GM18517 (cell line): ENCODE measurements at regions not wholly inside any gene's neighbourhood (a gene's known extent, or its start where the extent isn't known, plus 50 kb on each side); places are given as distances from the start of the nearest gene placed in this dataset.

Source experiments
- ATAC-seq: cut with Tn5 transposase; IDR thresholded peaks from one replicate; pipeline ENCODE4 v1.9.1; 2021; ENCODE audit warnings: mild to moderate bottlenecking, moderate library complexity; ENCODE audit not compliant: unreplicated experiment

DNA sequence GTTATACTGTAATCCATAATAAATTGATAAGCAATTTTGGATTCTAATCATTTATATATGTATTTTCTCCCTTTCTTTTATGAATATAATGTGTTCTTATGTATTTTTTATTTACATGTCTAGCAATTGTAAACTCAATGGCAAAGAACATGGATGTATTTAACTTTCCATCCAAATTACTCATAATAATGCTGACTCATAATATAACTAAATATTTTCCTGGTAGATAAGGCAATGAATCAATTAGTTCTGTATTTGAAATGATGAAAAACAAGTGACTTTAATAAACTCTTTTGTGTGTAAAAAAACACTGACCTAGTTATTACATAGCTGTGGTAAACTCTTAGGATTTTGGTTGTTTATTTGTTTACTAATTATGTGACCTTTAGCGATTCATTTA is 211.2 kb downstream of the DTHD1 start:
- no peak for ATAC-seq

DNA sequence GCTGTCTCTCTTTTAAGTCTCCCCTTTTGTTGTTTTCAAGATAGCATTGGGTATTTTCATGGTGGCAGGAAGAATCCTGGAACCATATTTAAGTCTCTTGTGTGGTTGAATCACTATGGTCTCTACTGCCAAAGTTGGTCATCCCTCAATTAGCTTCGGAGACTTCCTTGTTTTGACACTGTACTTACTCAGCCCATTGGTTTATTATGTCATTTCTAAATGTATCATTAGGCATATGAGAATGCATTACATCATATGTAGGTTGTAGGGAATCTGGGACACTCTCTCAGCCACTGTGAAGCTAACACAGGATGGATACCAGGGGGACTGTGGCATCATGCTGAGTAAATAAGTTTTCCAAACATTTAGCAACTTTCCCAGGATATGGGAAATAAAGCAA is 211.8 kb downstream of the DTHD1 start:
- no peak for ATAC-seq

DNA sequence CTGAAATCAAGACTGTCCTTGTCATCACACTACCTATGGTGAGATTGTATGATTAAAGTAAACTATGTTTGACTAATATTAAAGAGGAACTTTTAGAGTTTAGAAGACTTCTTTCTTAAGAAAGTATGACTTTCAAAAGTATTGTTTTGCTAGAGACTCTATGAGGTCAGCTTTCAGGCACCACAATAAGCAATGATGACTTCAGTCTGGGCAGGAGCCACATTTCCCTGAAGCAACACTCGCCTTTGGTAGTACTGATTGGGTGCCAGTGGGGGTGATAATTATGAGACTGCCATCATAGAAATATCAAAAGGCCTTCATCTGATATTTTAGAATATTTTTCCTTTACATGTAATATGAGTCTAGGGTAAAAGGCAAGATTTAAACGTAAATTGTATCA is 212.6 kb downstream of the DTHD1 start:
- no peak for ATAC-seq

DNA sequence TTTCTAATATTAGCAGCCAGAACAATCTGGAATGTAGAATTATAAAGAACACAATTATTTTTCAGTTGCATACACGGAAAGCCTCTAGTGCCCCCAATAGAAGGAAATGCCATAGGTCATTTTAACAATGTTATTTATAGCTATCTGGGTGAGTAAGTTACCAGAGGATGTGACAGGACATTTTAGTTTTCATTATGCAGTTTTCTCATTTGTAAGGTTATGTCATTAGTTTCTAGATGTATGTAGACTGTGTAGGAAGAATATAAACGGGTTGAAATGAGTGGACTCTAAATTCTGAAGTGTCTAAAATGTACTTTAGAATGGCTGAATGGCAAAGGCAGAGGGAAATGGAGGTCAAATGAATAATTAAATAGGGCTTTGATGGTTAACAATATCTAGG is 213.3 kb downstream of the DTHD1 start:
- ATAC-seq = no peak

DNA sequence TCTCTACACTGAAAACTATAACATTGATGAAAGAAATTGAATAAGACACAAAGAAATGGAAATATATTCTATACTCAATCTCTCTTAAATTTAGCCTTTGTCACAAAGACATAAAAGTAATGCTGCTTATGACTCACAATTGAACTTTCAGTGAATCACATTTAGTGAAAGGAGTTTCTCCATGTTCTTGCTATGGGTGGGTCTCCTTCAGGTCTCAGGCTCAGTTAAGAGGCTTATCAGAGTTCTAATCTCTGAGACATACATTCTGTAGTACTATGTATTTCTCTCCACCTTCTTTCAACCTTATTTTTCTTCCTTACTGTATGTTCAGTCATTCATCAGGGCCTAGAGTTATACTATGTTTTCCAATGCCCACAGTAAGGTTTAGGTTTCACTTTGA is 220.9 kb downstream of the DTHD1 start:
- ATAC-seq = no peak

DNA sequence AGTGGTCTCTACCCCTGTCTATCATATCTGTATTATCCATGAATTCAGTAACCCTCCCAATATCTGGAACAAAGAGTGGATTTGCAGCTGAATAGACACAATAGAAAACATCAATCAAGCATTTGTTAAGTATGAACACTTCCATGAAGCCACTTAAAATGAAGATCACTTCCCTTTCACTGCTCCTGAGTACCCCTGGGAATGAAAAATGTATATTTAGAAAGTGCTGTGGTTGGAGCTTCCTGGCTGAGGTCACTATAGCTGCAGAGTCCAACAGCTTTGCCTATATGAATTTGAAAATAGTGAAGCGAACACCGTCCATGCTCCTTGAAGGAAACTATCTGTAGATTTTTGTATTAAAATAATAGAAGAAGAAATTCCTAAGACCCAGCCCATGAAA is 227.0 kb downstream of the DTHD1 start:
- no peak for ATAC-seq

DNA sequence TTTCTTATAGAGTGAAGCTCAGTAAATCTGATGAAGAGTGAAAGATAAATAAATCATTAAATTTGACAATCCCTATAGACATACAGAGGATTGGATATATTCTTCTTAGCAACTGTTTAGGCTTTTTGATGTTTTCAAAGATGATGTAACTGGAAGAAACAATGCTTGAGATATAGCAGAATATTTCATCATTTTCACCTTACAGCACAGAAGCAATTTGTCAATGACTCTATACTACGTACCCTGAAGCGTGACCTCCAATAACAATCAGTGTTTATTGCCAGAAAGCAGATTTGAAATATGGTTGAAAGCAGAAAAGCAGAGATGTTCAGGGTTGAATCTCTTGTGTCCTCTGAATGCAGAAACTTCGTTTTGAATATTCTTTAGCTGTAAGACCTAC is 228.4 kb downstream of the DTHD1 start:
- no peak for ATAC-seq

DNA sequence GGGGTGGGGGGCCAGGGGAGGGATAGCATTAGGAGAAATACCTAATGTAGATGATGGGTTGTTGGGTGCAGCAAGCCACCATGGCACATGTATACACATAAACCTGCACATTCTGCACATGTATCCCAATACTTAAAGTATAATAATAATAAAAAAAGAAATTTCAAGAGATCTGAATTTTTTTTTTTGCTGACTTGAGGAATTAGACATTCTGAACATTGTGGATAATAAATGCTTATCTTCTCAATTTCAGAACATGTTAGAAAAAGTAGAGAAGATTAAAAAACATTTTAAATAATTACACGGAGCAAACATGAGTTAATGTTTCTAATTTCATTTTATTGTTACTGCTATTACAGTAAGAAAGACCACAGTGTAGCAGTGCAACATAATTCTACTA is 230.4 kb downstream of the DTHD1 start:
- no peak for ATAC-seq

DNA sequence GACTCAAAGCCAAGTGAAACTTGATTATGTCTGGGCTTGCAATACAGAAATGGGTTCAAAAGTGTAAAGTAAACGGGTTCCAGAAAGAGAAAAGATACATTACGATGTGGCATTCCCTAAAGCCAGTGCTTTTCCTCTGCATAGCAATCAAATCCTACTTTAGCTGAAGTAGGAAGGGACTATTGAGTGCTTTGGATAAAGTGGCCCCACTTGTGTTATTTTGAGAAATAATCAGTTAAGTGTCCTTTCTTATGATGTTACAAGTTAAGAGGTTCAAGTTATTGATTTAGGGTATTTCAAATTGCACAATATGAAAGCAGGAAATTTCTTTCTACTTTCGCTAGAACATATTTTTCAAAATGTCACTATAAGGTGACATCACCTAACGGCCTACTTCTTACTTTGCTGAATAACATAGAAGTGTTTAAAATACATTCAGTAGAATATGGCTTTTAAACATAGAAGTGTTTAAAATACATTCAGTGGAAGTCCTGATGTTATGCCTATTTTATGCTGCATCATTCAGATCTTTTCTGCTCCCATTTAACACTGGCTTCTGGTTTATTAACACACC is 235.2 kb downstream of the DTHD1 start:
- ATAC-seq = no peak

DNA sequence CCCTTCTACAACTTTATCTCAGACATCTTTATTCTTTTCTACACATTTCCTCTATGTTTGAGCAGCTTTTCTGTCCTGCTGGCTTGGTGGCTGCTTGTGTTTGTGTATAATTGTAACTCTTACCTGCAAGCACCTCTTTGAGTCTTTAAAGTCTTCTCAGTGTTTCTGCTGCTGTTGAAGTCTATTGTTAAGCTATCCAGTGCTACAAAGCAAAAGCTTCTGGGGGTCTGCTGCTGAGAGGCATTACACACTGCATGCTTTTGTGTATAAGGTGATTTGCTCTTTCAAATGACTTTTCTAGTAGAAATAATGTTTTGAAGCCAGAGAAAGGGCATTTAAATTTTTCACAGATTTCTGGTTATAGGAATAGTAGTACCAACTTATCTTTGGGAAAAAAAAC is 241.8 kb downstream of the DTHD1 start:
- ATAC-seq = no peak

DNA sequence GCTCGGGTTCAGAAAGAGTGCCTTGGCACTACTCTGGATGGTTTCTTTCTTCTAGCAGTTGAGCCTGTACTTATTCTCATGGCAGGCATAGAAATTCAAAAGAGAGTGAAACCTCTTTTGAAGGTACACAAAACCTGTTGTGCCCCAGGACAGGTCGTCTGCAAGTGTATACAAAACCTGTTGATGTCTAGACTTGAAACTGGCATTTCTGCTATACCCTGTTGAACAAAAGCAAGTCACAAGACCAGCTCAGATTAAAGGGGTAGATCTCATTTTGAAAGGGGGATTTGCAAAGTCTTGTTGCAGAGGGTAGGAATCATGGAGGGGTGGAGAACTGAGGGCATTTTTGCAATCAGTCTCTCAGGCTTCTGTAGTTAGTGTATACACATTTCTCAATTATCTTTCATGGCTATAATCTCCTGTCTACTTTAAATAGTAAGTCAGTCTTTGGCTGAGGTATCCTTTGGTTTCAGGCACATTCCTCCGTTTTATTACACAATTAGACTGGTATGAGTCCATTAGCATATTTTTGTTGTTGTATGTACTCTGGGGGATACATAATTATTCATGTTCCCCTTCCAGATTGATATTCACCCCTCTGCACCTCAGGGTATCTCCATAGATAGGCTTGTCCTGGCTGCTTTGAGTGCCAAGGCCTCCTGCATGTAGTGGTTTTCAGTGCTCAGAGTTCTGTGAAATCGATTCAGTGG is 251.4 kb downstream of the DTHD1 start:
- ATAC-seq = no peak

DNA sequence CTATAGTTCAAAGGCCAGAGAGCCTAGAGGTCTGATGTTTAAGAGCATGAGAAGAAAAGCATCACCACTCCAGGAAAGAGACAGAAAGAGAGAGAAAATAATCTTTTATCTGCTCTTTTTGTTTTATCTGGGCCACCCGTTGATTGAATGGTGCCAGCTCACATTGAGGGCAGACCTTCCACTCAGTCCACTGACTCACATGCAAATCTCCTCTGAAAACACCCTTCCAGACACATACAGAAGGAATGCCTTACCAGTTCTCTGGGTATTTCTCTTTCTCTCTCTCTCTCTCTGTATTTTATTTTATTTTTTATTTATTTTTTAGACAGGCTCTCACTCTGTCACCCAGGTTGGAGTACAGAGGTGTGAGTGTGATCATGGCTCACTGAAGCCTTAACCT is 252.5 kb downstream of the DTHD1 start:
- no peak for ATAC-seq

DNA sequence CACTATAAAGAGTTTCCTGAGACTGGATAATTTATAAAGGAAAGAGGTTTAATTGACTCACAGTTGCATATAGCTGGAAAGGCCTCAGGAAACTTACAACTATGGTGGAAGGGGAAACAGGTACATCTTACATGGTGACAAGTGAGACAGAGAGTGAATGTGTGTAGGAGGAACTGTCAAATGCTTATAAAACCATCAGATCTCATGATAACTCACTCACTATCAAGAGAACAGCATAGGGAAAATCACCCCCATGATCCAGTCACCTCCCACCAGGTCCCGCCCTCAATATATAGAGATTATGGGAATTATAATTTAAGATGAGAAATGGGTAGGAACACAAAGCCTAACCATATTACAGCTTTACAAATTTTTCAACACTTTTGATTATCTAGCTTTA is 266.0 kb downstream of the DTHD1 start:
- ATAC-seq = no peak

DNA sequence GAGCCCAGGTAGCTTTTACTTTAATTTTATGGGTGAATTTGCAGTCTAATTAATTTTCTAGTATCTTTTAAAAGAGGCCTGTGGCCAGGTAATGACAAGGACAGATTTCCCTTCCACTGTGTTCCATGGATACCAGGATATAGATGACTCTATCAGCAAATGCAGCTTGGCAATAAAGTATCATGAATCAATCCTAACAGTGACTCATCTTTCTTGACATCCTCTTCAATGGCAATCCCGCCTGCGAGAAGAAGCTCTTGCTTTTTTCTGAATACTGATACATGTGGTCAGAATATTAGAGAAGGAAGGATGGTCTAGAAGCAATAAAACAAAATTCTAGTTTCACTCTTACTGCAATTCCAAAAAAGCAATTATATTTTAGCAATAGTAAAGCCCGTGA is 267.8 kb downstream of the DTHD1 start:
- ATAC-seq = no peak

DNA sequence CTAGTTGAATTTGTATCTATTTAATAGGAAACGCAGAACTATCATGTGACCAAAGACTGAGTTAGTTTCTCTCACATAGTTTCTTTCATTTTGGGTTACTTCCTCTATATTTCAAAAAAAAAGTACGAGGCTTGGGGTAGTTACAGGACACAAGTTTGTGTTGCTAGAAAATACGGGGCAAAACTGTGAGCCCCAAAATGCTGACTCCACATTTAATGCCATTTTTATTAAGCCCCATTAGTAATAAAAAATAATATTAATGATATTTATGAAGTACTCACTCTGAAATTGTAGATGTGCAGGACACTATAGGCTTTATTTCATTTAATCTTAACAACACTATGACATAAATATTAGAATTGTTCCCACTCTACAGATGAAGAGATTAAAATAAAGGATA is 268.6 kb downstream of the DTHD1 start:
- no peak for ATAC-seq

DNA sequence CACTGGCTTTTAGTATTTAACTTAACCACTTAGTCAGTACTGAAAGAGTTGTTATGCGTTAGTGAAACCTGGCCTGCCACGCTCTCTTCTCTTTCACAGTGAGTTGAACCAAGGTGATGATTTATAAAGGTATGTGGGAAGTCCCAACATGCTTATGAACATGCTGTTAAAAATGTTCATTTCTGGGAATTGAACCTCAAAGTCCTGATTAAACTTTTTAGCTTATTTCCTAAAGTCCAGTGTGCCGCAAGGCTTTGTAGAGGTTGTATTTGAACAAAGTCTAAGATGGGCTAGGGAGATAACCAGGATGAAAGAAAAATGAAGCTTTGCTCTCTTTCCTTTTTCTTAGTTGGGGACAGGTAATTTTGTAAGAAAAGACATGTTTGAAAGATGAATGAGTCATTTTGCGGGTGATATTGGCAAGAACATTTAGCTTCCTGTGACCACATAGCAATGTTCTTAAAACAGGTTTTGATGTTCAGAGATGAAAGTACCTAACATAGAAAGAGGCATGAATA is 270.3 kb downstream of the DTHD1 start:
- ATAC-seq = peak; percentile 81

DNA sequence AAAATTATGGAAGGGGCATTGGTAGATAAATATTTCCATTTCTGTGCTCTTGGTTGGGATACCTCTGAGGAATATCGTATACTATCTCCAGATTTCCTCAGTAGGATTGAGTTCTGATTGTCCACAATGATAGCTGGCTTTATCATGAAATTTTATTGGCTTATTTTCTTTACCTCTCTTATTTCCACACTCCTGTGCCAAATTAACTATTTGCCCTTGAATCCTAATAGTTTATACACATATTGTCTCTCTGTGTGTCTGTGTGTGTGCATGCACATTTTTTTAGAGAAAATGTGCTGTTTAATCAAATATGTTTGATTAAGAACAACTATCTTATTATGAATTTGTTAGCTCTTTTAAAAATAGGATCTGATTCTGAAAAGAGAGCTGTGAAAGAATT is 271.6 kb downstream of the DTHD1 start:
- no peak for ATAC-seq

DNA sequence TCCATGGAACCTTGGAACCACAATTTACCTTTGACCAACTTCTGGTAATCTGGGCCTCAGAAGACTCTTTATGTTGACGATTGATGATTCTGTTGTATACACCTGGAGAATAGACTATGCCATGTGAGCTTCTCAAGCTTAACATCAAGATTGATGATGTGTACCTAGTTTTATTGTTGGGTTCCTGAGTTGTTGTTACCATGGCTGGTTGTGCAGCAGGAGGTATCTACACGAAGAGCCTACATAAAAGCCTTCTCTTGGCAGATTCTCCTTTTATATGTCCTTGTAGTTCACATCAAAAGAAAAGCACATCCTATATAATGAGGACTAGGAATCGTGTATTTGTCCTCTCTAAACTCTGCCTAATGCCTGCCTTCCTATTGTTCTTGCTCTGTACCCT is 272.0 kb downstream of the DTHD1 start:
- no peak for ATAC-seq

DNA sequence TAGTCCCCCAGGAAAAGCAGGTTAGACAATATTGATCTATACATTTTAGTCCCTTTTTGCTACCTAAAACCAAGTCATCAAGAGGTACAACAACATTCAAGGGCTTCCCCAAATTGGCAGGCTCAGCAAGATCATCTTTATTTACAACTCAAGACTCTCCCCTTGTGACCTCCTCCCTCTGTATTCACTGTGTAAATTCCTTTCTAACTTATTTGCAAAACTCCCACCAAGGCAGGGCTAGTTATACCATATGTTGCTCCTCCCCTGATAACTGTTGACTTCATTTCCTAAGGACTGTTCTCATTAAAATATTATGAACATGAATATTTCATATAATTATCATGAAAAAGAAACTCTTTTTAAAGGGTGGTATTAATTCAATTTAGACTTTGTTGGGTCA is 275.6 kb downstream of the DTHD1 start:
- ATAC-seq = no peak

DNA sequence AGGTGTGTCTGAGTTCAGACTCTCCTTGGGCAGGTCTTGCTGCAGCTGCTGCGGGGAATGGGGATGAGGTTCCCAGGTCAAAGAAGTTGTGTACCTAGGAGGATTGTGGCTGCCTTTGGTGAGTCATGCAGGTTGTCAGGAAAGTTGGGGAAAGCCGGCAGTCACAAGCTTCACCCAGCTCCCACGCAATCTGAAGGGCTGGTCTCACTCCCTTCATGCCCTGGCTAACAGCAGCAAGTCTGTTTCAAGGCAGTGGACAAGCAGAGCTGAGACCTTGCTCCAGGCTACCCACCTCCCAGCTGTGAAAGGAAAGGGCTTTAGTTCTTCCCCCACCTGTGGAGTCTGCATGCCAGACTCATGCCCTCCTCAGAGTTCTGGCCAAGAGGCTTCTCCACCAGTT is 287.2 kb downstream of the DTHD1 start:
- ATAC-seq = no peak

DNA sequence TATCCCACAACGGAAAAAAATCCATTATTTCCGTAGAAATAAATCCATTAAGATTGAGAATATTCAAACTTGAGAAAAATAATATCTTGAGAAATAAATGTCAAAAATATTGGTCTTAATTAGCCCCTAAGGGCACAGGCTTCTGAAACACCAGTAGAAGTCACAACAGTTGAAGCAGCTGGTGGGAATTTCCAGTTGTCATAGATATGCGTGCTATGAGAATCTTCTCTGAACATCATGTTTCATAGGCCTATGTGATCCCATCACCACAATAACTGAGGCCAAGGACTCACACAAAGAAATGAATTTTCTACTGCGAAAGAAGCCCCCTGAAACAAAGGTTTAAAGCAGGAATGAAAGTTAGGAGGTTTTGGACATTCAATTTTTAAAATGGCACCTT is 292.0 kb downstream of the DTHD1 start:
- no peak for ATAC-seq

DNA sequence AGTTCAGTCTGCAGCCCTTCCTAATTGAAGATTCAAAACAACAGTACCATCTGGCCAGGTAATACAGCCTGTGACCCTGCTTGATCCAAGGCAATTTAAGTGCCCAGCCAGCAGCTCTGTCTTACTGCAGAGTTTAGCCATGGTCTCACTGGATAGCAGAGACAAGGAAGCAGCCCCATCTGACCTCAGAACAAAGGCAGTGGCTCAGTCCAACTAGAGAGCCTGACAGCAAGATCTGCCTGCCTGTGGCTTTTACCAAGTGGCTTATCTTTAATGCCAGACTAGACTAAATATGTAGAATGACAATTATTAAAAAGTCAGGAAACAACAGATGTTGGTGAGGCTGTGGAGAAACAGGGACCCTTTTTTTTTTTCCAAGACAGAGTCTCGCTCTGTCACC is 293.4 kb downstream of the DTHD1 start:
- ATAC-seq = no peak

DNA sequence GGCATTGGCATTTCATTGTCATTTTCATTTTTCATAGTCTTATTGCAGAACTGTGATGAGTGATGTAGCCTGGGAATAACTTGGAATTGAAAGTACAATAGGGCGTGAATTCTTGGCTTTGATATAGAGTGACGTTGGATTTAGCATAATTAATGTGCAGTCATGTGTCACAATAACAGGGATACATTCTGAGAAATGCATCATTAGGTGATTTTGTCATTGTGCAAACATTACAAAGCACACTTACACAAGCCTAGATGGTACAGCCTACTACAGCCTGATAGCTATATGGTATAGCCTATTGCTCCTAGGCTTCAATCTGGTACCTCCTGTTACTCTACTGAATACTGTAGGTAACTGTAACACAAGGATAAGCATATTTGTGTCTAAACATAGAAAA is 300.8 kb downstream of the DTHD1 start:
- no peak for ATAC-seq
